ENCODE measurements at regions not wholly inside any gene's neighbourhood (a gene's known extent, or its start where the extent isn't known, plus 50 kb on each side); places are given as distances from the start of the nearest gene placed in this dataset.

GRCh38 chr16:49058382-49058781 lies 223.3 kb downstream of the CBLN1 start:
- TF ChIP-seq POLR2A (IDR thresholded peaks at IDR 0.05): no peak
- no peak for TF ChIP-seq CTCF (IDR thresholded peaks at IDR 0.05)
- no peak for TF ChIP-seq EP300 (IDR thresholded peaks at IDR 0.05)

Measured in suprapubic skin (tissue), 3 donors.